Sigmoid colon (tissue), 6 donors: ENCODE measurements at regions not wholly inside any gene's neighbourhood (a gene's known extent, or its start where the extent isn't known, plus 50 kb on each side); places are given as distances from the start of the nearest gene placed in this dataset.

Experiments used
- DNase-seq: peaks from one replicate; pipeline ENCODE4 v3.0.0-alpha.2; 2019
- H3K27ac ChIP-seq, 4 donors: fragments of 200-600 bp; sonication (generic); one replicate each; pipeline ENCODE4 v1.5.1; 2016 to 2019; ENCODE audit warnings: mild to moderate bottlenecking in 1 of 4
- H3K27me3 ChIP-seq, 3 donors: fragments of 200-600 bp; sonication (generic); one replicate each; pipeline ENCODE4 v1.5.1; 2019; ENCODE audit warnings: mild to moderate bottlenecking in 1 of 3
- H3K36me3 ChIP-seq, 4 donors: fragments of 200-600 bp; sonication (generic); one replicate each; pipeline ENCODE4 v1.5.1; 2016 to 2019
- H3K4me1 ChIP-seq, 4 donors: fragments of 200-600 bp; sonication (generic); one replicate each; pipeline ENCODE4 v1.5.1; 2017 to 2019
- H3K4me3 ChIP-seq, 4 donors: fragments of 200-600 bp; sonication (generic); one replicate each; pipeline ENCODE4 v1.5.1; 2017 to 2019; ENCODE audit warnings: mild to moderate bottlenecking in 2 of 4, moderate library complexity in 1 of 4
- H3K9me3 ChIP-seq, 4 donors: fragments of 200-600 bp in 3 of 4; sonication (generic) in 3 of 4; one replicate each; pipeline versions ENCODE4 v1.5.1 to v1.6.1; 2013 to 2019
- CTCF ChIP-seq, 4 experiments: fragments of 450-650 bp in 3 of 4; fragments of 200-600 bp in 1 of 4; IDR thresholded peaks; one replicate each; pipeline ENCODE4 v1.5.1; 2016 to 2019; ENCODE audit warnings: antibody characterized with exemption in 4 of 4, mild to moderate bottlenecking in 3 of 4, moderate library complexity in 2 of 4
- EP300 ChIP-seq, 4 donors: sonication (generic); formaldehyde crosslinking; IDR thresholded peaks; one replicate each; pipeline ENCODE4 v1.6.1; 2017; ENCODE audit warnings: antibody characterized with exemption in 4 of 4
- POLR2A ChIP-seq, 2 donors: fragments of 450-650 bp; IDR thresholded peaks; one replicate each; pipeline ENCODE4 v1.6.1; 2016; ENCODE audit warnings: antibody characterized with exemption in 2 of 2, mild to moderate bottlenecking in 2 of 2, moderate library complexity in 2 of 2
- POLR2AphosphoS5 ChIP-seq, 4 donors: sonication (generic); formaldehyde crosslinking; IDR thresholded peaks; one replicate each; pipeline ENCODE4 v1.6.1; 2017; ENCODE audit warnings: antibody characterized with exemption in 4 of 4
- WGBS, 2 donors: extraction: QIAGEN DNeasy Blood & Tissue Kit; methylation state at CpG; one replicate each; pipeline ENCODE4 v1.1.7; 2013; 5-methylcytosine and 5-hydroxymethylcytosine counted together
- intact Hi-C: fragments of 100-400 bp; cut with DNase I; formaldehyde crosslinking; loops from one replicate; pipeline ENCODE4 v1.15.1; 2023
- donor health status: healthy with polysubstance abuse.
- donor health status: healthy.

DNA sequence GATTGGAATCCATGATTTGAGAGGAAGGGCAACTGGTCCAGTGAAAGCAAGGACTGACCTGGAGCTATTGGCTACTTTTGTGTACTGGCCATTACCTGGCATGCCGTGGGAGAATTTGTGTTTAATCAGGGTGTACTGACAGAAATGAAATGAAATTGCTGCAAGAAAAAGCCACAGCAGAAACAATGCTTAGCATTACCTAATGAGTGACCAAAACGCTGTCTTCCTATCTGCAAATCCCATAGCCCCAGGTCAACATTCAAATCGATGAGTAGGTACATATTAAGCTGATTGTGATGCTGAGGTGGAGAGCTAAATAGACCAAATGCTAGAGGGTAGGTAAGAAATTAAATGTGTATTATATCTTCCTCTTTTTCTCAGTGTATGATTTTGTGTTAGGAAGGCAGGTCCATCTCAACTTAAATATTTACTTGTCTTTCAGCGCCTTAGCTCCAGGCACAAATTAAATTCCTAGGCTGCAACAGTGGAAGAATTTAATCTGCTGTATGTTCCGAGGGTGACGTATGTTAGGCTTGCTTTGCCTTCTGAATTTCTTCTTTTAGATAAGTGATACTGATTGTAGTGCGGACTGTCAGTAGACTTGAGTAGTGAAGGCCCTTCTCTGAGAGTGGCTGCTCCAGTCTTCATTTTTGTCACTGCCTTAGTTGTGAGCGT lies 331.1 kb downstream of the SV2B start:
- no peak for DNase-seq
- 92% methylated on average over 8 of the region's 8 CpGs for WGBS, 2 donors
- no peaks in the 10 kb centered on the region for H3K36me3 ChIP-seq
- no peak for TF ChIP-seq POLR2A (IDR thresholded peaks at IDR 0.05)
- TF ChIP-seq CTCF (IDR thresholded peaks at IDR 0.05): no peak
- intact Hi-C loops: no loop called here
- no peaks in the 10 kb centered on the region for H3K27me3 ChIP-seq
- H3K4me3 ChIP-seq: no peak overlapping the region
- no peaks in the 10 kb centered on the region for H3K9me3 ChIP-seq
- no peaks in the 10 kb centered on the region for H3K4me1 ChIP-seq
- H3K27ac ChIP-seq: no peak overlapping the region

DNA sequence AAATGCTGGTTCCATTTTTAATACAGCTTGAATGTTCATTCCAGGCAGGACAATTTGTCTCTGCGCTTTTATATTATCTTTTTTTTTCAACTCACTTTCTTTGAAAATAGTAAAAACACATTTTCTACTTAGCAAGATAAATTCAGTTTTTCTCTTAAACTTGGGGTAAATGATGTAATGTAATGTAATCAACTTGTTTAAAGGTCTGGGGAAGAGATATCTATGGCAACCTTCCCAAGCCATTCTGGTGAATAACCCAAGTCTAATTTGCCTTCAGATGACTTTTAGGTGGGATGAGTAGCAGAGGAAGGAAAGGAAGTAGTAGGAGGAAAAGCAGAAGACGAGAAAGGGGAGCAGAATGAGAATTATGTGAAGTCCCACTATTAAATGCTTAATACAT lies 335.1 kb downstream of the SV2B start:
- H3K4me1 ChIP-seq: no peaks in the 10 kb centered on the region
- H3K27me3 ChIP-seq: no peaks in the 10 kb centered on the region
- no peak overlapping the region for H3K27ac ChIP-seq
- TF ChIP-seq CTCF (IDR thresholded peaks at IDR 0.05): no peak
- TF ChIP-seq POLR2AphosphoS5 (IDR thresholded peaks at IDR 0.05): no peak
- TF ChIP-seq EP300 (IDR thresholded peaks at IDR 0.05): no peak
- no peak for TF ChIP-seq POLR2A (IDR thresholded peaks at IDR 0.05)
- no peak for DNase-seq
- no peaks in the 10 kb centered on the region for H3K9me3 ChIP-seq
- 75 to 94% methylated on average over 2 of the region's 2 CpGs for WGBS, 2 donors
- intact Hi-C loops: no loop called here
- no peak overlapping the region for H3K4me3 ChIP-seq
- H3K36me3 ChIP-seq: no peaks in the 10 kb centered on the region

GRCh38 chr15:91444656-91445055 lies 344.6 kb downstream of the SV2B start:
- no peak for TF ChIP-seq EP300 (IDR thresholded peaks at IDR 0.05)
- TF ChIP-seq CTCF (IDR thresholded peaks at IDR 0.05): no peak
- TF ChIP-seq POLR2A (IDR thresholded peaks at IDR 0.05): no peak
- no peak for TF ChIP-seq POLR2AphosphoS5 (IDR thresholded peaks at IDR 0.05)
- intact Hi-C loops: no loop called here
- H3K36me3 ChIP-seq: no peaks in the 10 kb centered on the region
- no peak overlapping the region for H3K4me3 ChIP-seq
- H3K27ac ChIP-seq: no peak overlapping the region
- H3K27me3 ChIP-seq: no peaks in the 10 kb centered on the region
- WGBS, 2 donors: 88 to 92% methylated on average over 3 of the region's 3 CpGs
- DNase-seq: no peak
- H3K9me3 ChIP-seq: peaks cover 0 to 5% (median 0%) of the 10 kb centered on the region in 4 donors
- H3K4me1 ChIP-seq: no peaks in the 10 kb centered on the region

DNA sequence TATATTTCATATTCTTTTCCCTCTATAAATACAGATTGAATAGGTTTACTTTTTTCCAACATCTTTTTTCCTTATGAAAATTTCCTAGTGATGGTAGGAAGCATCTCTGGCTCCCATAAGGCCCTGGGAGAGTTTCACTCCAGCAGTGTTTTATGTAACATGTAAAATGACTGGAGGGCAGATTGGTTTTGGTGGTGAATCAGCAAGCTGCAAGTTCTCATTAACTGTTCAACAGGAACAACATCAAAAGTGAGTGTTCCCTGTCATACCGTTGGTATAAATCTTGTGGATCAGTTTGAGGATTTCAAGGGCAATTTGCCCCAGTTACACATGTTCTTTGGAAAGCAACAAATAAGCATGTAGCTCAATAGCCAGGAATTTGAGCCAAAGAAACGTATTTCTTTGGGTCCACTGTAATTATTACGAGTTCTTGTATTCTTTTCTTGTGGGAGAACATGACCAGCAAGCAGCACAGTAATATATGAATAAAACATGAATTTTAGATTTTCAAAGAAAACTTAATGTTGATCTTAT lies 345.7 kb downstream of the SV2B start:
- H3K27me3 ChIP-seq: no peaks in the 10 kb centered on the region
- H3K4me1 ChIP-seq: no peaks in the 10 kb centered on the region
- 67 to 74% methylated on average over 3 of the region's 3 CpGs for WGBS, 2 donors
- intact Hi-C loops: no loop called here
- peaks cover 0 to 5% (median 0%) of the 10 kb centered on the region in 4 donors for H3K9me3 ChIP-seq
- no peak for DNase-seq
- H3K27ac ChIP-seq: no peak overlapping the region
- no peak overlapping the region for H3K4me3 ChIP-seq
- no peaks in the 10 kb centered on the region for H3K36me3 ChIP-seq
- TF ChIP-seq CTCF (IDR thresholded peaks at IDR 0.05): no peak
- no peak for TF ChIP-seq POLR2A (IDR thresholded peaks at IDR 0.05)
- no peak for TF ChIP-seq EP300 (IDR thresholded peaks at IDR 0.05)
- no peak for TF ChIP-seq POLR2AphosphoS5 (IDR thresholded peaks at IDR 0.05)
